ENCODE measurements at regions not wholly inside any gene's neighbourhood (a gene's known extent, or its start where the extent isn't known, plus 50 kb on each side); places are given as distances from the start of the nearest gene placed in this dataset.

- no peak for DNase-seq (ENCODE audit: low read depth)
Observed at GRCh38 chr11:128300785-128301184, 286.6 kb downstream of the ETS1 start.

- peak; percentile 79 for DNase-seq (ENCODE audit: low read depth)
Observed at GRCh38 chr11:128299132-128299726, 288.1 kb downstream of the ETS1 start.

GRCh38 chr11:128298271-128298670 is 289.1 kb downstream of the ETS1 start:
- no peak for DNase-seq (ENCODE audit: low read depth)

- DNase-seq (ENCODE audit: low read depth), result no peak
Observed at GRCh38 chr11:128297805-128298204, 289.6 kb downstream of the ETS1 start.

GRCh38 chr11:128297091-128297651 is 290.2 kb downstream of the ETS1 start:
- DNase-seq (ENCODE audit: low read depth), result no peak

- DNase-seq (ENCODE audit: low read depth), result no peak
Observed at GRCh38 chr11:128294671-128295050, 292.7 kb downstream of the ETS1 start.

GRCh38 chr11:128294001-128294670 is 293.2 kb downstream of the ETS1 start:
- no peak for DNase-seq (ENCODE audit: low read depth)

GRCh38 chr11:128291835-128292234 is 295.5 kb downstream of the ETS1 start:
- DNase-seq (ENCODE audit: low read depth), result no peak

- no peak for DNase-seq (ENCODE audit: low read depth)
Observed at GRCh38 chr11:128291007-128291406, 296.4 kb downstream of the ETS1 start.

- DNase-seq (ENCODE audit: low read depth), result peak; percentile 78
Observed at GRCh38 chr11:128290106-128290840, 297.1 kb downstream of the ETS1 start.

- DNase-seq (ENCODE audit: low read depth), result no peak
Observed at GRCh38 chr11:128289048-128289447, 298.3 kb downstream of the ETS1 start.

GRCh38 chr11:128288368-128288767 is 299.0 kb downstream of the ETS1 start:
- DNase-seq (ENCODE audit: low read depth), result no peak

- DNase-seq (ENCODE audit: low read depth), result no peak
Observed at GRCh38 chr11:128285321-128285720, 302.0 kb downstream of the ETS1 start.

- DNase-seq (ENCODE audit: low read depth), result no peak
Observed at GRCh38 chr11:128284634-128285033, 302.7 kb downstream of the ETS1 start.

GRCh38 chr11:128283451-128283850 is 303.9 kb downstream of the ETS1 start:
- no peak for DNase-seq (ENCODE audit: low read depth)

- no peak for DNase-seq (ENCODE audit: low read depth)
Observed at GRCh38 chr11:128282053-128282452, 305.3 kb downstream of the ETS1 start.

GRCh38 chr11:128279866-128280265 is 307.5 kb downstream of the ETS1 start:
- peak; percentile 95 for DNase-seq (ENCODE audit: low read depth)

- DNase-seq (ENCODE audit: low read depth), result no peak
Observed at GRCh38 chr11:128273736-128274135, 313.6 kb downstream of the ETS1 start.

GRCh38 chr11:128271401-128271800 is 316.0 kb downstream of the ETS1 start:
- DNase-seq (ENCODE audit: low read depth), result no peak

GRCh38 chr11:128269466-128269865 is 317.9 kb downstream of the ETS1 start:
- no peak for DNase-seq (ENCODE audit: low read depth)

GRCh38 chr11:128266893-128267292 is 320.5 kb downstream of the ETS1 start:
- no peak for DNase-seq (ENCODE audit: low read depth)

GRCh38 chr11:128262463-128263345 is 324.7 kb downstream of the ETS1 start:
- DNase-seq (ENCODE audit: low read depth), result no peak
